HG02938 (cell line): ENCODE measurements at regions not wholly inside any gene's neighbourhood (a gene's known extent, or its start where the extent isn't known, plus 50 kb on each side); places are given as distances from the start of the nearest gene placed in this dataset.

Experiments used
- ATAC-seq: cut with Tn5 transposase; IDR thresholded peaks from one replicate; pipeline ENCODE4 v1.9.1; 2021; ENCODE audit warnings: mild to moderate bottlenecking, moderate library complexity; ENCODE audit not compliant: unreplicated experiment

GRCh38 chr18:45222180-45222579 is 393.1 kb upstream of the SLC14A2 start:
- ATAC-seq, result no peak

- ATAC-seq, result no peak
These were observed 388.1 kb upstream of the SLC14A2 start for GRCh38 chr18:45227001-45227742.

- ATAC-seq, result no peak
These were observed 386.4 kb upstream of the SLC14A2 start for GRCh38 chr18:45228796-45229388.

- ATAC-seq, result no peak
These were observed 383.7 kb upstream of the SLC14A2 start for GRCh38 chr18:45231617-45232016.

GRCh38 chr18:45232061-45232460 is 383.2 kb upstream of the SLC14A2 start:
- no peak for ATAC-seq

- ATAC-seq, result no peak
These were observed 378.6 kb upstream of the SLC14A2 start for GRCh38 chr18:45236676-45237075.

GRCh38 chr18:45237343-45238098 is 377.8 kb upstream of the SLC14A2 start:
- no peak for ATAC-seq

- no peak for ATAC-seq
These were observed 374.0 kb upstream of the SLC14A2 start for GRCh38 chr18:45241271-45241670.

- no peak for ATAC-seq
These were observed 373.2 kb upstream of the SLC14A2 start for GRCh38 chr18:45241982-45242565.

- ATAC-seq, result no peak
These were observed 371.8 kb upstream of the SLC14A2 start for GRCh38 chr18:45243340-45244110.

- no peak for ATAC-seq
These were observed 370.2 kb upstream of the SLC14A2 start for GRCh38 chr18:45245091-45245511.

- no peak for ATAC-seq
These were observed 366.9 kb upstream of the SLC14A2 start for GRCh38 chr18:45248240-45248903.

GRCh38 chr18:45249246-45249661 is 366.0 kb upstream of the SLC14A2 start:
- ATAC-seq, result no peak

GRCh38 chr18:45250479-45250878 is 364.8 kb upstream of the SLC14A2 start:
- no peak for ATAC-seq

GRCh38 chr18:45251236-45251635 is 364.0 kb upstream of the SLC14A2 start:
- no peak for ATAC-seq

GRCh38 chr18:45252474-45252873 is 362.8 kb upstream of the SLC14A2 start:
- no peak for ATAC-seq

GRCh38 chr18:45253056-45253565 is 362.2 kb upstream of the SLC14A2 start:
- no peak for ATAC-seq

GRCh38 chr18:45253973-45254708 is 361.1 kb upstream of the SLC14A2 start:
- ATAC-seq, result no peak

- ATAC-seq, result no peak
These were observed 360.6 kb upstream of the SLC14A2 start for GRCh38 chr18:45254709-45255082.
